ENCODE measurements at regions not wholly inside any gene's neighbourhood (a gene's known extent, or its start where the extent isn't known, plus 50 kb on each side); places are given as distances from the start of the nearest gene placed in this dataset.

DNA sequence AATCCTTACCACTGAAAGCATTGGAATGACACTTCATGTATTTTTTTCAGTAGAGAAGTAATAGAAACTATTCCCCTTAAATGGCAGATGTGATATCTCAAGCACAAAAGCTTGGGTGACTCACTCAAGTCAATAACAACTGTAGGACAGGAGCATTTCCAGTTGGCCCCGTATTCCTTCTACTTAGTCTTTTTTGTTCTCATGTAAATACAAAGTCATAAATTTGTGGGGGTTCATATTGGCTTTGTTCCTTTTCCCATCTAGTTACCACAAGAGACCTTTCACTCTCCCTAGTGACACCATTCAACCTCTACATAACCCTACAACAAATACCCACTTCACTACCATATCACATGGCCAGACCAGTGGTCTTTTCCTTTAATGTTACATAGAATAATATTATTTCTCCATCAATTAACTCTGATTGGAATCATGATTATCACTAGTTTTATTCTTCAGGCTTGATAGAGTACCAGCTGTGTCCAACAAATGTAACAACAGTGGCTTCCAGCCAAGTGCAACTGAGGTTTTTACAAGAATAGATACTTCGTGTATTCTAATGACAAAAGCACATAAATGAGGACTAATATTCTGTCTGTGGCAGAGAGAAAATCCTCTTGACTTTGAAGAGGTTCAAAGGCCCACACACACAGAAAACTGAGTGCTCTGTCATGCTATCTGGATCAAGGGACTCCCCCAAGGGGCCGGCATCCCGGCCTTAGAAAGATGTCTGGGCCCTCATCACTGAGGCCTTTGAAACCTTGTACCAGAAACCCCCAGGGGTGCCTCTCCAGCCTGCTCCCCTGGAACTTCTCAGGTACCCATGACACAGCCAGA is 94.0 kb upstream of the THBS1 start:
- Histone ChIP-seq H3K79me2 (ENCODE audit: insufficient read depth, low read depth, low read length) (no peaks in the 10 kb centered on the region), H3K4me2 (ENCODE audit: low read length) (no peak overlapping the region), H3K4me1 (ENCODE audit: insufficient read depth, low read length, poor library complexity, severe bottlenecking) (no peaks in the 10 kb centered on the region), H3K4me3 (ENCODE audit: low read depth, low read length, poor library complexity, severe bottlenecking) (no peak overlapping the region), H3K36me3 (ENCODE audit: insufficient read depth, low read length) (no peaks in the 10 kb centered on the region), H3K9me2 (ENCODE audit: insufficient read depth, low read length) (no peaks in the 10 kb centered on the region), H3K9me3 (ENCODE audit: low read length) (no peaks in the 10 kb centered on the region), H3K27ac (ENCODE audit: low read depth, low read length, poor library complexity, severe bottlenecking) (no peak overlapping the region), H2AFZ (ENCODE audit: low read length) (no peak overlapping the region), H4K20me1 (ENCODE audit: insufficient read depth, low read length) (no peaks in the 10 kb centered on the region)
- DNase-seq (ENCODE audit: low spot score), result no peak
- no TSS peak for BruUV-seq (replicated peaks)
- CTCF ChIA-PET (ENCODE audit: unreplicated experiment), result no interaction called here
- TF ChIP-seq, protein P1, sequence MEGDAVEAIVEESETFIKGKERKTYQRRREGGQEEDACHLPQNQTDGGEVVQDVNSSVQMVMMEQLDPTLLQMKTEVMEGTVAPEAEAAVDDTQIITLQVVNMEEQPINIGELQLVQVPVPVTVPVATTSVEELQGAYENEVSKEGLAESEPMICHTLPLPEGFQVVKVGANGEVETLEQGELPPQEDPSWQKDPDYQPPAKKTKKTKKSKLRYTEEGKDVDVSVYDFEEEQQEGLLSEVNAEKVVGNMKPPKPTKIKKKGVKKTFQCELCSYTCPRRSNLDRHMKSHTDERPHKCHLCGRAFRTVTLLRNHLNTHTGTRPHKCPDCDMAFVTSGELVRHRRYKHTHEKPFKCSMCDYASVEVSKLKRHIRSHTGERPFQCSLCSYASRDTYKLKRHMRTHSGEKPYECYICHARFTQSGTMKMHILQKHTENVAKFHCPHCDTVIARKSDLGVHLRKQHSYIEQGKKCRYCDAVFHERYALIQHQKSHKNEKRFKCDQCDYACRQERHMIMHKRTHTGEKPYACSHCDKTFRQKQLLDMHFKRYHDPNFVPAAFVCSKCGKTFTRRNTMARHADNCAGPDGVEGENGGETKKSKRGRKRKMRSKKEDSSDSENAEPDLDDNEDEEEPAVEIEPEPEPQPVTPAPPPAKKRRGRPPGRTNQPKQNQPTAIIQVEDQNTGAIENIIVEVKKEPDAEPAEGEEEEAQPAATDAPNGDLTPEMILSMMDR (conservative IDR thresholded peaks at IDR 0.05; ENCODE audit: low read length), result no peak
- TF ChIP-seq EZH2phosphoT487 (IDR thresholded peaks at IDR 0.05; ENCODE audit: borderline replicate concordance, low read depth, low read length), result no peak
- POLR2A ChIA-PET, result no interaction called here
- intact Hi-C loops (cut with micrococcal nuclease; ENCODE audit: unreplicated experiment), result no loop called here

DNA sequence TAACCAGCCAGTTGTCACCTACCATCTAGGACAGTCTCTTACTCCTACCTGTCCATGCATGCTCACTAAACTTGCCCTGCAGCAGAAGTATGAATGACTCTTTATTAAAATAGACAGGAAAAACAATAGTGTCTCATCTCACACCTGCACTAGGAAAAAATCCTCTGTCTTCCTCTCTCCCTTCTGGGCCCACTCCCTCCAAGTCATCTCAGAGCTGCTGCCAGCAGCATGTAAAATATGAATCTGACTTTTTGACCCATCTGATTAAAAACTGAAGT is 93.5 kb upstream of the THBS1 start:
- no peak overlapping the region for H3K4me2 ChIP-seq (ENCODE audit: low read length)
- H3K9me2 ChIP-seq (ENCODE audit: insufficient read depth, low read length), result no peaks in the 10 kb centered on the region
- no peaks in the 10 kb centered on the region for H4K20me1 ChIP-seq (ENCODE audit: insufficient read depth, low read length)
- no peaks in the 10 kb centered on the region for H3K9me3 ChIP-seq (ENCODE audit: low read length)
- no peak overlapping the region for H2AFZ ChIP-seq (ENCODE audit: low read length)
- no peaks in the 10 kb centered on the region for H3K36me3 ChIP-seq (ENCODE audit: insufficient read depth, low read length)
- H3K27ac ChIP-seq (ENCODE audit: low read depth, low read length, poor library complexity, severe bottlenecking), result no peak overlapping the region
- intact Hi-C loops (cut with micrococcal nuclease; ENCODE audit: unreplicated experiment), result no loop called here
- no peak overlapping the region for H3K4me3 ChIP-seq (ENCODE audit: low read depth, low read length, poor library complexity, severe bottlenecking)
- TF ChIP-seq, protein P1 (conservative IDR thresholded peaks at IDR 0.05; ENCODE audit: low read length), result no peak
- no peak for TF ChIP-seq EZH2phosphoT487 (IDR thresholded peaks at IDR 0.05; ENCODE audit: borderline replicate concordance, low read depth, low read length)
- H3K4me1 ChIP-seq (ENCODE audit: insufficient read depth, low read length, poor library complexity, severe bottlenecking), result no peaks in the 10 kb centered on the region
- ChIA-PET POLR2A (no interaction called here), CTCF (ENCODE audit: unreplicated experiment) (no interaction called here)
- BruUV-seq (replicated peaks), result no TSS peak
- H3K79me2 ChIP-seq (ENCODE audit: insufficient read depth, low read depth, low read length), result no peaks in the 10 kb centered on the region
- DNase-seq (ENCODE audit: low spot score), result no peak

DNA sequence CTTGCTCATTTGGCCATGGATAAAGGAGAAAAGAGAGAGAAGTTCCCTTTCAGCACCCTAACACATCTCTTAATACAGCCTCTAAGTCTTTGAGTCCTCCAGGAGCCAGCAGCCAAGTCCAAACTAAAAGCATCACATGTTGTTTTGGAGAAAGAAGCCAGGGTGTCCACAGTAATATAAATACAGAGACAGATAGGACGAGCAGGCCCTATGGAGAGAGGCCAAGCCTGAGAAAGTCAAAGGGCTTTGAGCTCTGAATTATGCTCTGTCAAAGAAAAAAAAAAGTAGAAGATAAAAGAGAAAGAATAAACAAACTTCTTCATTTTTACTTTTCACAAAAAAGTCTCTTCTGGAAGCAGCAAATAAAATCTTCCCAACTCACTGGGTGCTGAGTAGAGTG is 92.4 kb upstream of the THBS1 start:
- Histone ChIP-seq H3K9me2 (ENCODE audit: insufficient read depth, low read length) (no peaks in the 10 kb centered on the region), H3K4me3 (ENCODE audit: low read depth, low read length, poor library complexity, severe bottlenecking) (no peak overlapping the region), H3K4me1 (ENCODE audit: insufficient read depth, low read length, poor library complexity, severe bottlenecking) (no peaks in the 10 kb centered on the region), H3K4me2 (ENCODE audit: low read length) (no peak overlapping the region), H2AFZ (ENCODE audit: low read length) (no peak overlapping the region), H3K36me3 (ENCODE audit: insufficient read depth, low read length) (no peaks in the 10 kb centered on the region), H3K9me3 (ENCODE audit: low read length) (no peaks in the 10 kb centered on the region), H4K20me1 (ENCODE audit: insufficient read depth, low read length) (no peaks in the 10 kb centered on the region), H3K27ac (ENCODE audit: low read depth, low read length, poor library complexity, severe bottlenecking) (no peak overlapping the region), H3K79me2 (ENCODE audit: insufficient read depth, low read depth, low read length) (no peaks in the 10 kb centered on the region)
- no peak for TF ChIP-seq EZH2phosphoT487 (IDR thresholded peaks at IDR 0.05; ENCODE audit: borderline replicate concordance, low read depth, low read length)
- TF ChIP-seq, protein P1 (conservative IDR thresholded peaks at IDR 0.05; ENCODE audit: low read length), result no peak
- ChIA-PET CTCF (ENCODE audit: unreplicated experiment) (no interaction called here), POLR2A (interaction anchor here (0.7 kb wide), 1 partner anchor 62 kb away, joined by 3 read pairs; no protein-coding TSS in a partner anchor)
- no peak for DNase-seq (ENCODE audit: low spot score)
- intact Hi-C loops (cut with micrococcal nuclease; ENCODE audit: unreplicated experiment), result no loop called here
- BruUV-seq (replicated peaks), result no TSS peak

All from OCI-LY7 (cell line).